ENCODE measurements at regions not wholly inside any gene's neighbourhood (a gene's known extent, or its start where the extent isn't known, plus 50 kb on each side); places are given as distances from the start of the nearest gene placed in this dataset.

DNA sequence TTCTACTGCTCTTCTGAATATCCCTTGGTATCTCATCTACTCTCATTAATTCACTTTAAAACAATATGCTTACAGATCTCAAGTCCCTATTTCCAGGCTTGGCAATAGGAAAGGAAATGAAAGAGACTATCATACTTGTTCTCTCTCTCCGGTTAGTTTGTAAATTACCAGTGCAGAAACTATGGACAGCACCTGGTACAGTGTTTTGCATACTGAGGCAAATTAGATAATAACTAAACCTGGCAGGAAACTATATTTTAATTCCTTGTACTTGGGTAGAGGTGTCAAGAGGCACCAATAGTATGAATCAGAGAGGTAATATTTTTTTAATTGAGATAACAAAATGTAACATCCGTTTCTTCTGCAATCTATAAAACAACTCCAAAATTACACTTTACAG, 97.7 kb upstream of the TMEM196 start:
- H2AFZ ChIP-seq (ENCODE audit: low read depth, low read length), result no peak overlapping the region
- no peak overlapping the region for H3K4me2 ChIP-seq (ENCODE audit: low read length)
- no peak overlapping the region for H3K27ac ChIP-seq (ENCODE audit: low read length)
- peaks cover 17% of the 10 kb centered on the region for H3K4me1 ChIP-seq (ENCODE audit: low read length)
- TF ChIP-seq EZH2phosphoT487 (IDR thresholded peaks at IDR 0.05; ENCODE audit: low read depth), result no peak
- TF ChIP-seq, protein P1, sequence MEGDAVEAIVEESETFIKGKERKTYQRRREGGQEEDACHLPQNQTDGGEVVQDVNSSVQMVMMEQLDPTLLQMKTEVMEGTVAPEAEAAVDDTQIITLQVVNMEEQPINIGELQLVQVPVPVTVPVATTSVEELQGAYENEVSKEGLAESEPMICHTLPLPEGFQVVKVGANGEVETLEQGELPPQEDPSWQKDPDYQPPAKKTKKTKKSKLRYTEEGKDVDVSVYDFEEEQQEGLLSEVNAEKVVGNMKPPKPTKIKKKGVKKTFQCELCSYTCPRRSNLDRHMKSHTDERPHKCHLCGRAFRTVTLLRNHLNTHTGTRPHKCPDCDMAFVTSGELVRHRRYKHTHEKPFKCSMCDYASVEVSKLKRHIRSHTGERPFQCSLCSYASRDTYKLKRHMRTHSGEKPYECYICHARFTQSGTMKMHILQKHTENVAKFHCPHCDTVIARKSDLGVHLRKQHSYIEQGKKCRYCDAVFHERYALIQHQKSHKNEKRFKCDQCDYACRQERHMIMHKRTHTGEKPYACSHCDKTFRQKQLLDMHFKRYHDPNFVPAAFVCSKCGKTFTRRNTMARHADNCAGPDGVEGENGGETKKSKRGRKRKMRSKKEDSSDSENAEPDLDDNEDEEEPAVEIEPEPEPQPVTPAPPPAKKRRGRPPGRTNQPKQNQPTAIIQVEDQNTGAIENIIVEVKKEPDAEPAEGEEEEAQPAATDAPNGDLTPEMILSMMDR (IDR thresholded peaks at IDR 0.05; ENCODE audit: low read depth, low read length), result no peak
- H3K9ac ChIP-seq (ENCODE audit: low read length), result no peak overlapping the region
- H3K79me2 ChIP-seq (ENCODE audit: low read length), result no peaks in the 10 kb centered on the region
- no peak overlapping the region for H3K4me3 ChIP-seq (ENCODE audit: low read length)
- no peaks in the 10 kb centered on the region for H4K20me1 ChIP-seq (ENCODE audit: insufficient read depth, low read length)
- H3K36me3 ChIP-seq (replicated peaks; ENCODE audit: low read depth, low read length), result no peaks in the 10 kb centered on the region
- no peaks in the 10 kb centered on the region for H3K9me3 ChIP-seq (ENCODE audit: insufficient read depth, low read length)
- H3K27me3 ChIP-seq (ENCODE audit: low read depth, low read length), result no peaks in the 10 kb centered on the region

DNA sequence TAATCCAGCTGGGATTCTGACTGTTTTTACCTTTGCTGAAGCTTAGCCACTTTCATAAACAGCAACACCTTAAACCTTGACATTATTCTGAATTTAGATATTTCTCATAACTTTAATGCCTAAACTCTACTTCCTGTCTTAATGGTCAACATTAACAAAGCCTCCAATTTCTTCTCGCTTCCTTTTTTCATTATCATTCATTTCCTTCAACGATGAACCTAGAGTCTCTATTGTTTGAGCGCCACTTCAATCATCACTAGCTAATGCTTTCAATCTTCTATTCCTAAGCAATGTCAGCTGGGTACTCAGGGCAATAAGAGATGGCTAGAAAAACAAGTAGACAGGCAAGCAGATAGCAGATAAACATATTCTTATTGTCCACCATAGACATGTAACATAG, 96.6 kb upstream of the TMEM196 start:
- Histone ChIP-seq H3K4me3 (ENCODE audit: low read length) (no peak overlapping the region), H2AFZ (ENCODE audit: low read depth, low read length) (no peak overlapping the region), H3K9me3 (ENCODE audit: insufficient read depth, low read length) (no peaks in the 10 kb centered on the region), H3K79me2 (ENCODE audit: low read length) (no peaks in the 10 kb centered on the region), H3K4me2 (ENCODE audit: low read length) (peak overlapping the region; percentile 15; the same call in 1 of the 2 replicates), H3K27ac (ENCODE audit: low read length) (no peak overlapping the region), H3K36me3 (replicated peaks; ENCODE audit: low read depth, low read length) (no peaks in the 10 kb centered on the region), H3K27me3 (ENCODE audit: low read depth, low read length) (no peaks in the 10 kb centered on the region), H4K20me1 (ENCODE audit: insufficient read depth, low read length) (no peaks in the 10 kb centered on the region), H3K4me1 (ENCODE audit: low read length) (peaks cover 17% of the 10 kb centered on the region), H3K9ac (ENCODE audit: low read length) (no peak overlapping the region)
- TF ChIP-seq EZH2phosphoT487 (IDR thresholded peaks at IDR 0.05; ENCODE audit: low read depth), result no peak
- TF ChIP-seq, protein P1 (IDR thresholded peaks at IDR 0.05; ENCODE audit: low read depth, low read length), result no peak

DNA sequence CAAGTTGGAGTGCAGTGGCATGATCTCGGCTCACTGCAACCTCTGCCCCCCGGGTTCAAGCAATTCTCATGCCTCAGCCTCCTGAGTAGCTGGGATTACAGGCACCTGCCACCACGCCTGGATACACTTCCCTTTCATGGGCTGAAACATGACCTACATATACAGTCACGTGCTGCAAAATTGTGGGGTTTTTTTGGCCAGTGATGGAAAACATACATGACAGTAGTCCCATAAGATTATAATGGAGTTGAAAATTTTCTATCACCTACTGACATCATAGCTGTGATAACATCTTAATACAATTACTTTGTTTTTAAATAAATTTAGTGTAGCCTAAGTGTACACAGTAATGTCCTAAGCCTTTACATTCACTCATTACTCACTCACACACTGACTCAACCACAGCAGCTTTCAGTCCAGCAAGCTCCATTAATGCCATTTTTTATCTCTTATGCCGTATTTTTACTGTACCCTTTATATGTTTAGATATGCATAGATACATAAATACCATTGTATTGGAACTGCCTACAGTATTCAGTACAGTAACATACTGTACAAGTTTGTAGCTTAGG, 79.9 kb upstream of the TMEM196 start:
- no peak for TF ChIP-seq EZH2phosphoT487 (IDR thresholded peaks at IDR 0.05; ENCODE audit: low read depth)
- TF ChIP-seq, protein P1 (IDR thresholded peaks at IDR 0.05; ENCODE audit: low read depth, low read length), result no peak
- no peaks in the 10 kb centered on the region for H3K27me3 ChIP-seq (ENCODE audit: low read depth, low read length)
- H3K9ac ChIP-seq (ENCODE audit: low read length), result no peak overlapping the region
- H4K20me1 ChIP-seq (ENCODE audit: insufficient read depth, low read length), result no peaks in the 10 kb centered on the region
- no peaks in the 10 kb centered on the region for H3K36me3 ChIP-seq (replicated peaks; ENCODE audit: low read depth, low read length)
- H3K27ac ChIP-seq (ENCODE audit: low read length), result no peak overlapping the region
- no peaks in the 10 kb centered on the region for H3K4me1 ChIP-seq (ENCODE audit: low read length)
- no peaks in the 10 kb centered on the region for H3K9me3 ChIP-seq (ENCODE audit: insufficient read depth, low read length)
- H3K4me2 ChIP-seq (ENCODE audit: low read length), result no peak overlapping the region
- no peaks in the 10 kb centered on the region for H3K79me2 ChIP-seq (ENCODE audit: low read length)
- H2AFZ ChIP-seq (ENCODE audit: low read depth, low read length), result no peak overlapping the region
- no peak overlapping the region for H3K4me3 ChIP-seq (ENCODE audit: low read length)

DNA sequence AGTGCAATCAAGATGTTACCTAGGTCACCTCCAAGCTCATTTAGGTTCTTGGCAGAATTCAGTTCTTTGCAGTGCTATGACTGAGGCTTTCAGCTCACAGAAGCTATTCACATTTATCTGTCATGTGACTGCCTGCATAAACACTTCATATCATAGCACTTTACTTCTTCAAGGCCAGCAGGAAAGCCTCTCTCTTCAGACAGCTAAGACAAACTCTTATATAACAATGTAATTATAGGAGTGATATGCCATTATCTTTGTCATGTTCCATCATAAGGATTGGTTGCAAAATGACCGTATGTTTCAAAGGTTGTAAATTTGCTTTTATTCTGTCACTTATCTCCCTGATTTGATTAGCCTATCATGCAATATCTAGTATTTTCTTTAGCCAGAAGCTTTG, 78.8 kb upstream of the TMEM196 start:
- Histone ChIP-seq H3K27me3 (ENCODE audit: low read depth, low read length) (no peaks in the 10 kb centered on the region), H4K20me1 (ENCODE audit: insufficient read depth, low read length) (no peaks in the 10 kb centered on the region), H3K4me1 (ENCODE audit: low read length) (no peaks in the 10 kb centered on the region), H3K4me2 (ENCODE audit: low read length) (no peak overlapping the region), H3K9me3 (ENCODE audit: insufficient read depth, low read length) (no peaks in the 10 kb centered on the region), H3K36me3 (replicated peaks; ENCODE audit: low read depth, low read length) (no peaks in the 10 kb centered on the region), H2AFZ (ENCODE audit: low read depth, low read length) (no peak overlapping the region), H3K4me3 (ENCODE audit: low read length) (no peak overlapping the region), H3K79me2 (ENCODE audit: low read length) (no peaks in the 10 kb centered on the region), H3K9ac (ENCODE audit: low read length) (no peak overlapping the region), H3K27ac (ENCODE audit: low read length) (no peak overlapping the region)
- TF ChIP-seq, protein P1 (IDR thresholded peaks at IDR 0.05; ENCODE audit: low read depth, low read length), result no peak
- no peak for TF ChIP-seq EZH2phosphoT487 (IDR thresholded peaks at IDR 0.05; ENCODE audit: low read depth)

Data from OCI-LY3 (cell line).